NCI-H2196 (cell line): ENCODE measurements at regions not wholly inside any gene's neighbourhood (a gene's known extent, or its start where the extent isn't known, plus 50 kb on each side); places are given as distances from the start of the nearest gene placed in this dataset.

Source experiments
- DNase-seq: peaks from one replicate; lab custom pipeline; 2025; ENCODE audit not compliant: unreplicated experiment; lab: John Stamatoyannopoulos, UW

DNA sequence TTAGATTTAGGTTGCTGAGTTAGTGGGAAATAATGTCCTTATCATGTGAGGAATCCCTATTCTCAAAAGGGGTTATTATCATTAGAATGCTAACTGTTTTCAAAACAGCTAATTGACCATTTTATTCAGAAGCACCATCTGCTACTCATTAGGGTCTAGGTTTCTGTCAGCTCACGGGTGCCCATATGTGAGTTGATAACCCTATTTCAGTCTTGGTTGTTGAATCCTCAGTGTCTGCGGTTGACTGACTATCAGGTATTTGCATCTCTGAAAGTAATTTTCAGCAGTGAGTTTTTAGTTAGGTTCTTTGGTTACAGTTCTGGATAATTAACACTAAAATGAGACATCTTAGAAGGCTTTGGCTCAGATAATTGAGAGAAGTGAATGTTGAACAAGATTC is 1404.0 kb downstream of the AACS start:
- DNase-seq = no peak

GRCh38 chr12:126474703-126475102 is 1409.5 kb downstream of the AACS start:
- DNase-seq = no peak

DNA sequence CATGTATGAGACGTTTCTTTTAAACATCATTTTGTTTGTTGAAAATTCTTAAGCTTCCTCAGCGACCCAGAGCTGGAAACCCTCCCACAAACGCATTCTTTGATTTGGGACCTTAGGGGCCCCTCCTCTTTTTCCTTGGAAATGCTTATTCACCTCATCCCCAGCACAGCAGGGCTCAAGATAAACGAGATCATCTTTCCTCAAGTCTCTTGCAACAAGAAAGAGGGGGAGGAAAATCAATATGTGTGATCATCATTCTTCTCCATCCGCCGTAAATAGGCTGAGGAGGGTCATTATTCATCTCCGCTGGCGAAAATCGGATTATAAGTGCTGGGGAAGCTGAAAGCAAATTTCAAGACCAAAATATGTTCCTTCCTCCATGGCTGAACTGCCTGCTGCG is 1415.2 kb downstream of the AACS start:
- no peak for DNase-seq

DNA sequence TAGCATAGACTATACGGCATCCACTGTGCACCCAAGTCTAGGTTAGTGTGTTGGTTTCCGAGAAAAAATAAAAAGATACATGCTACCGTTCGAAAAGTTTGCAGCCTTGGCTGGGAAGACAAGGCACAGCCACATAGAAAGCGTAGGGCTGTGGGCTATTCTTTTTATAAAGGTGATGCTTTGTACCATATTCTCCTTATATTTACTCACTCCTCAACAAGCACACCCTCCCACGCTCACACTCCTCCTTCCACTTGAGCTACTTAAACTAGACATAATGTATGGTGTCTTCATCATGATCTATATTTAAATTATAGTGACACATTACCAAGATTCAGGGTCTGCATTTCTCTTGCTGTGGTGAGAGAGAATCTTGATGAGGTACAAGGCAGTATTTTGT is 1416.5 kb downstream of the AACS start:
- no peak for DNase-seq

DNA sequence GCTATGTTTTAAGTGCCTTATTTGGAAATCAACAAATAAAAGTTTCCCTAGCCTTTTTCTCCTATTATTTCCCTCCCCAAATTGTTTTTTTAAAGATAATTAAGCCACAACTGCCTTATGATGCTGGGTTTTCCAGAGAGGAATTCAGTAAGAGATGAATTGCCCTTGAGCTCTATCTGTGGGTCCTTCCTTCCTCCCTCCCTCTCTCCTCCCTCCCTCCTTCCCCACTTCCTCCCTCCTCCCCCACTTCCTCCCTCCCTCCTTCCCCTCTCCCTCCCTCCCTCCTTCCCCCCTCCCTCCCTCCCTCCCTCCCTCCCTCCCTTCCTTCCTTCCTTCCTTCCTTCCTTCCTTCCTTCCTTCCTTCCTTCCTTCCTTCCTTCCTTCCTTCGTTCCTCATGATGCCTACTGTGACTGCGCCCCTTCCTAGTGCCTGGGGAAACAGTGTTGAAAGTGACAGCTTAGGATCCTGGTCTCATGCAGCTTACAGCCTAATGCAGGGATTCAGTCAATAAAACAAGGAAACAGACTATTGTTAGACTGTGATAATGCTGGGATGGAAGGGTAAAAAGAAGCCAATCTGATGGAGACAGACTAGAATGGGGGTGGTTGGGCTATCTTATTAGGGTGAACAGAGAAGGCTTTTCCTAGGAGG is 1417.1 kb downstream of the AACS start:
- DNase-seq = no peak

DNA sequence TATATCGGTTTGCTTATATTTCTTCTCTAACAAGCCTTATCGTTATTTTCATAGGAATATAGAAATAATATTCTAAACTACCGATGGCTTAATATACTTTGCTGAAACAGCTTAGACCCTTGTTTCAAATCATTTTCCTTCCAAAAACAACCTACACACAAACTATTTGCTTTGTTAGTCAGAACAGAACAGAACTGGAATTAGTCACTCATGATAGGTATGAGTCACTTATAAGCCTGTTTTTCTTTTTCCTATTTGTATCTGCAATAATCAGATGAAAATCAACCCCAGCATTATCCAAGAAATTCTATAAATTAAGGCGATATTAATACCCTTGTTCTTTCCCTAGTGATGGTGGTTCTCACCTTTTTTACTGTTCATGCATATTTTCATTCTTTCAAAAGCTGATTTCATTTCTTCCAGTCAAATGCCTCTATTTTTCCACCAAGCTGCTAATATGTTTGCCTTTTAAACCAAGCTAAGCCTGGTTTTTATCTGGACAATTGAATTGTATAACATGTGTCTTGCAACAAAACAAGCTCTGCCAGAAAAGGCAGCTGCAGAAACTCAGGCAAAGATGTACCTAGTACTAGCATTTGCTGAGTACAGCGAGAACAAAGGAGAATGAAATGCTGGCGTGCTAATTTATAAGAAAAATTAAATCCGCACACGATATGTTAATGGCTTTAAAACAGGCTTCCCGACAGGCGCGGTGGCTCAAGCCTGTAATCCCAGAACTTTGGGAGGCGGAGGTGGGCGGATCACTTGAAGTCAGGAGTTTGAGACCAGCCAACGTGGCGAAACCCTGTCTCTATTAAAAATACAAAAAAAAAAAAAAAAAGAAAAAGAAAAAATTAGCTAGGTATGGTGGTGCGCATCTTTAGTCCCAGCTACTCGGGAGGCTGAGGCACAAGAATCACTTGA is 1418.2 kb downstream of the AACS start:
- no peak for DNase-seq

DNA sequence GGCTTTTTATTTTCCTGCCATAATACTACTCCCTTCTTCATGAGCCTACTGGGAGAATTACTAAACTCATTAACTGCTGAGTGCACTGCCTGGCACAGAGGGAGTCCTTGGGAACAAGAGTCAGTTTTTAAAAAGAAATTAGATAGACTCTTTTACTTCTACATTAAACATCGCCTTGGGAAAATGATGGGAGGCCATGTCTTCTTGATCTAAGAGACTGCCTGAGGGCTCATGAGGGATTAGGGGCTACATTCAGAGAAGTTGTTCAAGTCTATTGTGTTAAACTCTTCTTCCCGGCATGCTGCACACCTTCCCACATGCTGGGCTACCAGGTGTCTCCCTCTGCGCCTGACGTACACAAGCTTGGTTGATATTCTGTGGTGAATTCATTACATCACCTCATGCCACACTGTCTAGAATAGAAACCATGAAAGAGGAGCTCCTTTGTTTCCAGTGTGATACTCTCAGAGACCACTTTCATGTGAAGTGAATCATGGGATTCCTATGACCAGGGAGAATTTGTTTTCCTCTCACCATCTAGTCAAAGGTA is 1422.3 kb downstream of the AACS start:
- no peak for DNase-seq

DNA sequence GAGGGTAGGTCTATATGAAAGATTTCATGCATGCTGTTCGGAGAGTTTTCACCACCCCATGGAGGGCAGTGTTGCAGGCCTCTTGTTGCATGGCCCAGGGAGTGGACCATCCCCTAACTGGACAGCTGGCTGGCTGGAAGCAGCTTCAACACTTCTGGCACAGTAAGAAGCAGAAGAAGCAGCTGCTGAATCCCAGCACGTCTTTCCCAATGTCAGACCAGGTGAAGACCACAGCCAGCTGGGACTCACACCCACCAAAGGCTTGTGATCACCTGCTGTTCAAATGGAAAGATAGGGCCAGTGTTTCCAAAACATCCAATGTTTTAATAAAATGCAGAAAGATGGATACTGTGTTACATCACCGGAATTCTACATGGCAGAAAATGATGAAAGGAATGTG is 1423.6 kb downstream of the AACS start:
- no peak for DNase-seq

- no peak for DNase-seq
These were observed 1426.9 kb downstream of the AACS start for GRCh38 chr12:126492181-126492580.

- no peak for DNase-seq
These were observed 1428.3 kb downstream of the AACS start for GRCh38 chr12:126493366-126494108.

- DNase-seq = no peak
These were observed 1431.0 kb downstream of the AACS start for GRCh38 chr12:126496201-126496600.

- DNase-seq = no peak
These were observed 1441.4 kb downstream of the AACS start for GRCh38 chr12:126506426-126507182.

DNA sequence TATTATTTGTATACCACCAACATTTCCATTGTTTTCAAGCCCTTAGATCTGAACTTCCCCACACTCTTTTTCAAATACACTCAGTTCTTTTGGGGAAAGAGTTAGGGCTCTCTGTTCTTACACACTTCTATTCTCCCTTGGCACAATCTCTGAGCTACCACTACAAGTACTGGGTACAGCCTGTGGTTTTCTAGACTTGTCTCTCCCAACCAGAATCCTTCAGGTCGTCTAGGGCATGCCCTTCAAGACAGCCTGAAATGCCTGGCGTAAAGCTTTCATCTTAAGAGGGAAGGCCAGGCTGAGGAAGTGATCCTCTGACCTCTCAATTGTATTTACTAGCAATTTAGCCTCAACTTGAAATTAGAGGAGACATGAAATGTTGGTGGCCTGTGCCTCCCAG is 1442.0 kb downstream of the AACS start:
- no peak for DNase-seq

GRCh38 chr12:126509572-126509971 is 1444.3 kb downstream of the AACS start:
- DNase-seq = no peak

GRCh38 chr12:126510630-126511029 is 1445.4 kb downstream of the AACS start:
- DNase-seq = no peak

DNA sequence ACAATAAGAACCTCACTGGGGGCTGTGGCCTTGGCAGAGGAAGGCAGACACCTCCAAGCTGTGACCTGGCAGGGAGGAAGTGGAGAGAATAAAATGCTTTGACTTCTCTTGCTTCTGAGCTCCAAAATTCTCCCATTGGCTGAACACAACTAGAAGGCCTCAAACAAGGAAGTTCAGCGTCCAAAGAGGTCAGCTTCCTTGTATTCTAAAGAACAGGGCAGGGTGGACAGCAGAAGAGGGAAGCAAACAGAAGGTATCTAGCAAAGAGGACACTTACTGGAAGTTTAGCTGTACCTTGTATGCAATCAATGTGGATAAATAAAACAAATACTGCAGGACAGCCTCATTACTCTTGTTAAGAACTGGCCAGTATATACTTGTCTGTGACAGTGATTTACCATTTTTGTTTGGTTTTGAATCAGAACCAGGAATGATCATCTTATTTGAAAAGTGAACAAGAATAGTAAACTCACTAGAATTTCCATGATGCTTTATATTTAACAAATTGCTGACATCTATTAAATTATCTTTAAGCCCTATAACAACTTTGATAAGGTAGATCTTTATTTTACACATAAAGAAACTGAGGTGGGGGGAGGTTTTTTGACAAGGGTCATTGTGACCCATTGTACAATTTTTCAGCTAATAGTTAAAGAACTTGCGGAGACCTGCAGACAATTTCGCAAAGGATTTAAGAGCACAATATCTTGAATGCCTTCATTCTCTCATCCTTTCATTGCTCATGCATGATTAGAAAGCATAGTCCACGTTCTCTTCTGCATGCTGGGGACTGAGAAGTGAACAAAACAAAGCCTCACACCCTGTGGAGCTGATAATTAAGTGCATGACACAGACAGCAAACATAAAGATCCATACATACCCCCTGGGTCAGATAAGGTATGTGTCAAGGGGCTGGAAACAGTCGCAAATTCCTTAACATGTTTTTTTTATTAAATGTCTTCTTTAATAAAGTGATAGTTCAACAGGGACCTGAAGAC is 1448.0 kb downstream of the AACS start:
- DNase-seq = no peak

- no peak for DNase-seq
These were observed 1453.5 kb downstream of the AACS start for GRCh38 chr12:126518596-126519200.

DNA sequence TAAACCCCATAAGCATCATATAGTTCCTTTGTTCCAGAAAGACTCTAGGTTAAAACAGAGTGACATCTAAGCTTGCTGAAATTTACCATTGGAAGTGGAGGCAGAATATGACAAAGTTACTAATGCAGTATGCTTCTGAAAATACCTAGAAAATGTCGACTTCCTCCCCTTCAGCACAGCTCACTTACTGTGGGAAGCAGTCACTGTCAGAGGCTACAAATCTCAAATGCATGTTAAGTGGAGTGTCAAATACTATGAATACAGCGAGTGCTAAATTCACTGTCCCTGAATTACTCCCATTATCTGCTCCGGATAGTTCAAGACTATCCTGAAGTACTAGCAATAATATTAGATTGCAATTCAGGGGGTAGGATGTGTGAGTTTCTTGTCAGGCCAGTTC is 1454.6 kb downstream of the AACS start:
- DNase-seq = no peak

- DNase-seq = no peak
These were observed 1458.7 kb downstream of the AACS start for GRCh38 chr12:126523891-126524290.
